DND-41 (cell line): ENCODE measurements at regions not wholly inside any gene's neighbourhood (a gene's known extent, or its start where the extent isn't known, plus 50 kb on each side); places are given as distances from the start of the nearest gene placed in this dataset.

Source experiments
- ATAC-seq: fragments of 200-7000 bp; cut with Tn5 transposase; 3 replicates; pipeline ENCODE4 v1.9.1; 2021; ENCODE audit warnings: low read depth; ENCODE audit not compliant: insufficient read depth
- DNase-seq: peaks from one replicate; pipeline ENCODE4 v3.0.0-alpha.2; 2020
- H2AFZ ChIP-seq: 2 replicates; pipeline ENCODE4 v1.6.0; 2012; ENCODE audit warnings: low read depth, low read length
- H3K27ac ChIP-seq: 2 replicates; pipeline ENCODE4 v1.5.1; 2012; ENCODE audit warnings: low read length, inconsistent platforms
- H3K27me3 ChIP-seq: fragments of 200-600 bp; sonication (generic); 2 replicates; pipeline ENCODE4 v1.6.0; 2012; ENCODE audit warnings: low read length, mild to moderate bottlenecking, inconsistent platforms; ENCODE audit not compliant: insufficient read depth, poor library complexity
- H3K36me3 ChIP-seq: 2 replicates; pipeline ENCODE4 v1.5.1; 2012; ENCODE audit warnings: low read length, inconsistent platforms; ENCODE audit not compliant: insufficient read depth
- H3K4me1 ChIP-seq: 2 replicates; pipeline ENCODE4 v1.5.1; 2012; ENCODE audit warnings: mild to moderate bottlenecking, low read length; ENCODE audit not compliant: insufficient read depth
- H3K4me2 ChIP-seq: 2 replicates; pipeline ENCODE4 v1.6.0; 2012; ENCODE audit warnings: mild to moderate bottlenecking, moderate library complexity, low read length, inconsistent platforms; ENCODE audit not compliant: insufficient read depth
- H3K4me3 ChIP-seq, 2 experiments: fragments of 200-600 bp in 1 of 2; shearing (Covaris generic) in 1 of 2; 2 replicates each; pipeline ENCODE4 v1.5.1; 2012 to 2016; ENCODE audit warnings: inconsistent platforms in 2 of 2, low read length in 2 of 2, mild to moderate bottlenecking in 2 of 2, low read depth in 1 of 2, moderate library complexity in 1 of 2
- H3K79me2 ChIP-seq: 2 replicates; pipeline ENCODE4 v1.6.0; 2012; ENCODE audit warnings: low read length, inconsistent platforms; ENCODE audit not compliant: insufficient read depth
- H3K9ac ChIP-seq: 2 replicates; pipeline ENCODE4 v1.6.0; 2012; ENCODE audit warnings: low read depth, mild to moderate bottlenecking, inconsistent platforms, low read length, moderate library complexity
- H3K9me3 ChIP-seq: 2 replicates; pipeline ENCODE4 v1.5.1; 2012; ENCODE audit warnings: low read length, moderate library complexity, mild to moderate bottlenecking, inconsistent platforms; ENCODE audit not compliant: insufficient read depth, severe bottlenecking
- H4K20me1 ChIP-seq: 2 replicates; pipeline ENCODE4 v1.6.0; 2012; ENCODE audit warnings: low read length; ENCODE audit not compliant: insufficient read depth
- EZH2 ChIP-seq: IDR thresholded peaks from 3 replicates; pipeline ENCODE4 v1.6.1; 2012; ENCODE audit warnings: borderline replicate concordance, low read depth, mild to moderate bottlenecking, moderate library complexity, low read length, inconsistent platforms; ENCODE audit not compliant: severe bottlenecking
- TF ChIP-seq, protein P1 (sequence below): IDR thresholded peaks from 2 replicates; pipeline ENCODE4 v1.5.1; 2012; ENCODE audit warnings: borderline replicate concordance, low read length, moderate library complexity, mild to moderate bottlenecking; ENCODE audit not compliant: poor library complexity, severe bottlenecking; ENCODE audit errors: extremely low read depth

- TF ChIP-seq EZH2 = no peak
- TF ChIP-seq, protein P1, sequence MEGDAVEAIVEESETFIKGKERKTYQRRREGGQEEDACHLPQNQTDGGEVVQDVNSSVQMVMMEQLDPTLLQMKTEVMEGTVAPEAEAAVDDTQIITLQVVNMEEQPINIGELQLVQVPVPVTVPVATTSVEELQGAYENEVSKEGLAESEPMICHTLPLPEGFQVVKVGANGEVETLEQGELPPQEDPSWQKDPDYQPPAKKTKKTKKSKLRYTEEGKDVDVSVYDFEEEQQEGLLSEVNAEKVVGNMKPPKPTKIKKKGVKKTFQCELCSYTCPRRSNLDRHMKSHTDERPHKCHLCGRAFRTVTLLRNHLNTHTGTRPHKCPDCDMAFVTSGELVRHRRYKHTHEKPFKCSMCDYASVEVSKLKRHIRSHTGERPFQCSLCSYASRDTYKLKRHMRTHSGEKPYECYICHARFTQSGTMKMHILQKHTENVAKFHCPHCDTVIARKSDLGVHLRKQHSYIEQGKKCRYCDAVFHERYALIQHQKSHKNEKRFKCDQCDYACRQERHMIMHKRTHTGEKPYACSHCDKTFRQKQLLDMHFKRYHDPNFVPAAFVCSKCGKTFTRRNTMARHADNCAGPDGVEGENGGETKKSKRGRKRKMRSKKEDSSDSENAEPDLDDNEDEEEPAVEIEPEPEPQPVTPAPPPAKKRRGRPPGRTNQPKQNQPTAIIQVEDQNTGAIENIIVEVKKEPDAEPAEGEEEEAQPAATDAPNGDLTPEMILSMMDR = no peak
Measured at GRCh38 chr10:44766631-44767030, 144.5 kb upstream of the TMEM72 start.

GRCh38 chr10:44769450-44769849 lies 141.7 kb upstream of the TMEM72 start:
- ATAC-seq (no peak), DNase-seq (no peak)
- Histone ChIP-seq H3K4me2 (no peak overlapping the region), H2AFZ (no peak overlapping the region), H3K27ac (no peak overlapping the region), H3K9ac (no peak overlapping the region), H3K9me3 (no peaks in the 10 kb centered on the region), H3K4me3 (no peak overlapping the region), H3K4me1 (no peaks in the 10 kb centered on the region), H3K36me3 (no peaks in the 10 kb centered on the region), H3K27me3 (peaks cover 9% of the 10 kb centered on the region), H4K20me1 (no peaks in the 10 kb centered on the region), H3K79me2 (no peaks in the 10 kb centered on the region)
- TF ChIP-seq, protein P1 = no peak
- TF ChIP-seq EZH2 = no peak

More at GRCh38 chr10:44766631-44767030, 144.5 kb upstream of the TMEM72 start:
- H3K4me1 ChIP-seq = no peaks in the 10 kb centered on the region
- peaks cover 6% of the 10 kb centered on the region for H3K27me3 ChIP-seq
- no peak overlapping the region for H3K27ac ChIP-seq
- no peak for ATAC-seq
- H3K79me2 ChIP-seq = no peaks in the 10 kb centered on the region
- no peak overlapping the region for H3K4me2 ChIP-seq
- no peak for DNase-seq
- no peaks in the 10 kb centered on the region for H3K9me3 ChIP-seq
- no peaks in the 10 kb centered on the region for H4K20me1 ChIP-seq
- no peak overlapping the region for H3K9ac ChIP-seq
- H3K4me3 ChIP-seq = no peak overlapping the region
- no peak overlapping the region for H2AFZ ChIP-seq
- H3K36me3 ChIP-seq = no peaks in the 10 kb centered on the region

- Histone ChIP-seq H2AFZ (no peak overlapping the region), H3K79me2 (no peaks in the 10 kb centered on the region), H3K4me2 (no peak overlapping the region), H3K4me1 (no peaks in the 10 kb centered on the region), H3K27ac (no peak overlapping the region), H3K36me3 (no peaks in the 10 kb centered on the region), H3K4me3 (no peak overlapping the region), H3K9ac (no peak overlapping the region), H4K20me1 (no peaks in the 10 kb centered on the region; the same call in 1 of the 2 replicates), H3K27me3 (peaks cover 9% of the 10 kb centered on the region), H3K9me3 (no peaks in the 10 kb centered on the region)
- ATAC-seq = no peak
- DNase-seq = no peak
- no peak for TF ChIP-seq EZH2
- TF ChIP-seq, protein P1 = no peak
Measured at GRCh38 chr10:44771233-44771995, 139.7 kb upstream of the TMEM72 start.
